ENCODE measurements at regions not wholly inside any gene's neighbourhood (a gene's known extent, or its start where the extent isn't known, plus 50 kb on each side); places are given as distances from the start of the nearest gene placed in this dataset.

DNA sequence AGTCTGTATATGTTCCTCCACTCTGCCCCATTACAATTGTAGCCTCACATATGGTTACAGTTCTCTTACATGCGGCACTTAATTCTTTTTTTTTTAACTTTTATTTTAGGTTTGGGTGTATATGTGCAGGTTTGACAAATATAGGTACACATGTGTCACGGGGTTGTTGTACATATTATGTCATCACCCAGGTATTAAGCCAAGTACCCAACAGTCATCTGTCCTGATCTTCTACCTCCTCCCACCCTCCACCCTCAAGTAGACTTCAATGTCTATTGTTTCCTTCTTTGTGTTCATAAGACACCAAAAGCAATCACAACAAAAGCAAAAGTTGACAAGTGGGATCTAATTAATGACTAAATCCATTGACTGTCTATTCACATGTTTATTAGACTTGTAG, 144.6 kb upstream of the TP63 start:
- no peaks in the 10 kb centered on the region for H3K79me2 ChIP-seq (replicated peaks; ENCODE audit: insufficient read depth)
- no peaks in the 10 kb centered on the region for H3F3A ChIP-seq (replicated peaks; ENCODE audit: low read depth)
- H4K20me1 ChIP-seq (replicated peaks; ENCODE audit: insufficient read depth): no peaks in the 10 kb centered on the region
- H3K9me2 ChIP-seq (ENCODE audit: insufficient read depth): peaks cover 5% of the 10 kb centered on the region; the same call in 1 of the 2 replicates
- no peaks in the 10 kb centered on the region for H3K36me3 Mint-ChIP-seq (ENCODE audit: low read depth)
- H3K9me3 Mint-ChIP-seq: no peaks in the 10 kb centered on the region
- DNase-seq (ENCODE audit: low spot score) (no peak), ATAC-seq (no peak)
- H3K4me2 ChIP-seq: no peak overlapping the region
- H3K27ac ChIP-seq (ENCODE audit: low read depth): no peak overlapping the region
- TF ChIP-seq, protein P1, sequence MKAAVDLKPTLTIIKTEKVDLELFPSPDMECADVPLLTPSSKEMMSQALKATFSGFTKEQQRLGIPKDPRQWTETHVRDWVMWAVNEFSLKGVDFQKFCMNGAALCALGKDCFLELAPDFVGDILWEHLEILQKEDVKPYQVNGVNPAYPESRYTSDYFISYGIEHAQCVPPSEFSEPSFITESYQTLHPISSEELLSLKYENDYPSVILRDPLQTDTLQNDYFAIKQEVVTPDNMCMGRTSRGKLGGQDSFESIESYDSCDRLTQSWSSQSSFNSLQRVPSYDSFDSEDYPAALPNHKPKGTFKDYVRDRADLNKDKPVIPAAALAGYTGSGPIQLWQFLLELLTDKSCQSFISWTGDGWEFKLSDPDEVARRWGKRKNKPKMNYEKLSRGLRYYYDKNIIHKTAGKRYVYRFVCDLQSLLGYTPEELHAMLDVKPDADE (IDR thresholded peaks at IDR 0.05): no peak
- TF ChIP-seq EZH2 (IDR thresholded peaks at IDR 0.05; ENCODE audit: low read depth, unreplicated experiment) (no peak), NANOG (IDR thresholded peaks at IDR 0.05; ENCODE audit: borderline replicate concordance) (no peak), ZNF331 (CRISPR knock-in tag; IDR thresholded peaks at IDR 0.05; ENCODE audit: low read depth) (no peak), ZNF114 (CRISPR knock-in tag; IDR thresholded peaks at IDR 0.05) (no peak), STAT1 (IDR thresholded peaks at IDR 0.05; ENCODE audit: unreplicated experiment) (no peak), EZH2phosphoT487 (IDR thresholded peaks at IDR 0.05; ENCODE audit: unreplicated experiment) (no peak), POLR2AphosphoS5 (IDR thresholded peaks at IDR 0.05; ENCODE audit: low read depth) (no peak), CREB1 (CRISPR knock-in tag; IDR thresholded peaks at IDR 0.05; ENCODE audit: low read depth) (no peak), JUNB (IDR thresholded peaks at IDR 0.05; ENCODE audit: unreplicated experiment) (no peak)
- TF ChIP-seq, protein P2, sequence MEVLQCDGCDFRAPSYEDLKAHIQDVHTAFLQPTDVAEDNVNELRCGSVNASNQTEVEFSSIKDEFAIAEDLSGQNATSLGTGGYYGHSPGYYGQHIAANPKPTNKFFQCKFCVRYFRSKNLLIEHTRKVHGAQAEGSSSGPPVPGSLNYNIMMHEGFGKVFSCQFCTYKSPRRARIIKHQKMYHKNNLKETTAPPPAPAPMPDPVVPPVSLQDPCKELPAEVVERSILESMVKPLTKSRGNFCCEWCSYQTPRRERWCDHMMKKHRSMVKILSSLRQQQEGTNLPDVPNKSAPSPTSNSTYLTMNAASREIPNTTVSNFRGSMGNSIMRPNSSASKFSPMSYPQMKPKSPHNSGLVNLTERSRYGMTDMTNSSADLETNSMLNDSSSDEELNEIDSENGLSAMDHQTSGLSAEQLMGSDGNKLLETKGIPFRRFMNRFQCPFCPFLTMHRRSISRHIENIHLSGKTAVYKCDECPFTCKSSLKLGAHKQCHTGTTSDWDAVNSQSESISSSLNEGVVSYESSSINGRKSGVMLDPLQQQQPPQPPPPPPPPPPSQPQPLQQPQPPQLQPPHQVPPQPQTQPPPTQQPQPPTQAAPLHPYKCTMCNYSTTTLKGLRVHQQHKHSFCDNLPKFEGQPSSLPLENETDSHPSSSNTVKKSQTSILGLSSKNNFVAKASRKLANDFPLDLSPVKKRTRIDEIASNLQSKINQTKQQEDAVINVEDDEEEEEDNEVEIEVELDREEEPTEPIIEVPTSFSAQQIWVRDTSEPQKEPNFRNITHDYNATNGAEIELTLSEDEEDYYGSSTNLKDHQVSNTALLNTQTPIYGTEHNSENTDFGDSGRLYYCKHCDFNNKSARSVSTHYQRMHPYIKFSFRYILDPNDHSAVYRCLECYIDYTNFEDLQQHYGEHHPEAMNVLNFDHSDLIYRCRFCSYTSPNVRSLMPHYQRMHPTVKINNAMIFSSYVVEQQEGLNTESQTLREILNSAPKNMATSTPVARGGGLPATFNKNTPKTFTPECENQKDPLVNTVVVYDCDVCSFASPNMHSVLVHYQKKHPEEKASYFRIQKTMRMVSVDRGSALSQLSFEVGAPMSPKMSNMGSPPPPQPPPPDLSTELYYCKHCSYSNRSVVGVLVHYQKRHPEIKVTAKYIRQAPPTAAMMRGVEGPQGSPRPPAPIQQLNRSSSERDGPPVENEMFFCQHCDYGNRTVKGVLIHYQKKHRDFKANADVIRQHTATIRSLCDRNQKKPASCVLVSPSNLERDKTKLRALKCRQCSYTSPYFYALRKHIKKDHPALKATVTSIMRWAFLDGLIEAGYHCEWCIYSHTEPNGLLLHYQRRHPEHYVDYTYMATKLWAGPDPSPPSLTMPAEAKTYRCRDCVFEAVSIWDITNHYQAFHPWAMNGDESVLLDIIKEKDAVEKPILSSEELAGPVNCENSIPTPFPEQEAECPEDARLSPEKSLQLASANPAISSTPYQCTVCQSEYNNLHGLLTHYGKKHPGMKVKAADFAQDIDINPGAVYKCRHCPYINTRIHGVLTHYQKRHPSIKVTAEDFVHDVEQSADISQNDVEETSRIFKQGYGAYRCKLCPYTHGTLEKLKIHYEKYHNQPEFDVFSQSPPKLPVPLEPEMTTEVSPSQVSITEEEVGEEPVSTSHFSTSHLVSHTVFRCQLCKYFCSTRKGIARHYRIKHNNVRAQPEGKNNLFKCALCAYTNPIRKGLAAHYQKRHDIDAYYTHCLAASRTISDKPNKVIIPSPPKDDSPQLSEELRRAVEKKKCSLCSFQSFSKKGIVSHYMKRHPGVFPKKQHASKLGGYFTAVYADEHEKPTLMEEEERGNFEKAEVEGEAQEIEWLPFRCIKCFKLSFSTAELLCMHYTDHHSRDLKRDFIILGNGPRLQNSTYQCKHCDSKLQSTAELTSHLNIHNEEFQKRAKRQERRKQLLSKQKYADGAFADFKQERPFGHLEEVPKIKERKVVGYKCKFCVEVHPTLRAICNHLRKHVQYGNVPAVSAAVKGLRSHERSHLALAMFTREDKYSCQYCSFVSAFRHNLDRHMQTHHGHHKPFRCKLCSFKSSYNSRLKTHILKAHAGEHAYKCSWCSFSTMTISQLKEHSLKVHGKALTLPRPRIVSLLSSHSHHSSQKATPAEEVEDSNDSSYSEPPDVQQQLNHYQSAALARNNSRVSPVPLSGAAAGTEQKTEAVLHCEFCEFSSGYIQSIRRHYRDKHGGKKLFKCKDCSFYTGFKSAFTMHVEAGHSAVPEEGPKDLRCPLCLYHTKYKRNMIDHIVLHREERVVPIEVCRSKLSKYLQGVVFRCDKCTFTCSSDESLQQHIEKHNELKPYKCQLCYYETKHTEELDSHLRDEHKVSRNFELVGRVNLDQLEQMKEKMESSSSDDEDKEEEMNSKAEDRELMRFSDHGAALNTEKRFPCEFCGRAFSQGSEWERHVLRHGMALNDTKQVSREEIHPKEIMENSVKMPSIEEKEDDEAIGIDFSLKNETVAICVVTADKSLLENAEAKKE (CRISPR knock-in tag; IDR thresholded peaks at IDR 0.05): no peak
- TF ChIP-seq, protein P3, sequence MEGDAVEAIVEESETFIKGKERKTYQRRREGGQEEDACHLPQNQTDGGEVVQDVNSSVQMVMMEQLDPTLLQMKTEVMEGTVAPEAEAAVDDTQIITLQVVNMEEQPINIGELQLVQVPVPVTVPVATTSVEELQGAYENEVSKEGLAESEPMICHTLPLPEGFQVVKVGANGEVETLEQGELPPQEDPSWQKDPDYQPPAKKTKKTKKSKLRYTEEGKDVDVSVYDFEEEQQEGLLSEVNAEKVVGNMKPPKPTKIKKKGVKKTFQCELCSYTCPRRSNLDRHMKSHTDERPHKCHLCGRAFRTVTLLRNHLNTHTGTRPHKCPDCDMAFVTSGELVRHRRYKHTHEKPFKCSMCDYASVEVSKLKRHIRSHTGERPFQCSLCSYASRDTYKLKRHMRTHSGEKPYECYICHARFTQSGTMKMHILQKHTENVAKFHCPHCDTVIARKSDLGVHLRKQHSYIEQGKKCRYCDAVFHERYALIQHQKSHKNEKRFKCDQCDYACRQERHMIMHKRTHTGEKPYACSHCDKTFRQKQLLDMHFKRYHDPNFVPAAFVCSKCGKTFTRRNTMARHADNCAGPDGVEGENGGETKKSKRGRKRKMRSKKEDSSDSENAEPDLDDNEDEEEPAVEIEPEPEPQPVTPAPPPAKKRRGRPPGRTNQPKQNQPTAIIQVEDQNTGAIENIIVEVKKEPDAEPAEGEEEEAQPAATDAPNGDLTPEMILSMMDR (conservative IDR thresholded peaks at IDR 0.05; ENCODE audit: low read depth in 2 of 2): no peak
- TF ChIP-seq, protein P4, sequence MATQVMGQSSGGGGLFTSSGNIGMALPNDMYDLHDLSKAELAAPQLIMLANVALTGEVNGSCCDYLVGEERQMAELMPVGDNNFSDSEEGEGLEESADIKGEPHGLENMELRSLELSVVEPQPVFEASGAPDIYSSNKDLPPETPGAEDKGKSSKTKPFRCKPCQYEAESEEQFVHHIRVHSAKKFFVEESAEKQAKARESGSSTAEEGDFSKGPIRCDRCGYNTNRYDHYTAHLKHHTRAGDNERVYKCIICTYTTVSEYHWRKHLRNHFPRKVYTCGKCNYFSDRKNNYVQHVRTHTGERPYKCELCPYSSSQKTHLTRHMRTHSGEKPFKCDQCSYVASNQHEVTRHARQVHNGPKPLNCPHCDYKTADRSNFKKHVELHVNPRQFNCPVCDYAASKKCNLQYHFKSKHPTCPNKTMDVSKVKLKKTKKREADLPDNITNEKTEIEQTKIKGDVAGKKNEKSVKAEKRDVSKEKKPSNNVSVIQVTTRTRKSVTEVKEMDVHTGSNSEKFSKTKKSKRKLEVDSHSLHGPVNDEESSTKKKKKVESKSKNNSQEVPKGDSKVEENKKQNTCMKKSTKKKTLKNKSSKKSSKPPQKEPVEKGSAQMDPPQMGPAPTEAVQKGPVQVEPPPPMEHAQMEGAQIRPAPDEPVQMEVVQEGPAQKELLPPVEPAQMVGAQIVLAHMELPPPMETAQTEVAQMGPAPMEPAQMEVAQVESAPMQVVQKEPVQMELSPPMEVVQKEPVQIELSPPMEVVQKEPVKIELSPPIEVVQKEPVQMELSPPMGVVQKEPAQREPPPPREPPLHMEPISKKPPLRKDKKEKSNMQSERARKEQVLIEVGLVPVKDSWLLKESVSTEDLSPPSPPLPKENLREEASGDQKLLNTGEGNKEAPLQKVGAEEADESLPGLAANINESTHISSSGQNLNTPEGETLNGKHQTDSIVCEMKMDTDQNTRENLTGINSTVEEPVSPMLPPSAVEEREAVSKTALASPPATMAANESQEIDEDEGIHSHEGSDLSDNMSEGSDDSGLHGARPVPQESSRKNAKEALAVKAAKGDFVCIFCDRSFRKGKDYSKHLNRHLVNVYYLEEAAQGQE (IDR thresholded peaks at IDR 0.05; ENCODE audit: unreplicated experiment): no peak
- no peaks in the 10 kb centered on the region for H3K4me1 Mint-ChIP-seq
- peaks cover 4% of the 10 kb centered on the region for H3K27me3 Mint-ChIP-seq (ENCODE audit: insufficient read depth, low read depth, poor library complexity)
- no peak overlapping the region for H2AFZ ChIP-seq
- no peak overlapping the region for H3K4me3 ChIP-seq
- no peaks in the 10 kb centered on the region for H3K4me1 ChIP-seq (ENCODE audit: insufficient read depth)
- H3K27me3 ChIP-seq (ENCODE audit: insufficient read depth): no peaks in the 10 kb centered on the region
- H3K27ac Mint-ChIP-seq: no peak overlapping the region
- H3K36me3 ChIP-seq (ENCODE audit: insufficient read depth): no peaks in the 10 kb centered on the region
- no peak overlapping the region for H3K4me3 Mint-ChIP-seq
